MM.1S (cell line): ENCODE measurements at regions not wholly inside any gene's neighbourhood (a gene's known extent, or its start where the extent isn't known, plus 50 kb on each side); places are given as distances from the start of the nearest gene placed in this dataset.

Experiments used
- DNase-seq: peaks from one replicate; pipeline ENCODE4 v3.0.0-alpha.2; 2015
- H2AFZ ChIP-seq: fragments of 300-600 bp; sonication (generic); 2 replicates; pipeline ENCODE4 v1.6.0; 2016; ENCODE audit warnings: antibody characterized with exemption, low read length
- H3F3A ChIP-seq: fragments of 300-600 bp; sonication (generic); 2 replicates; pipeline ENCODE4 v1.6.1; 2016; ENCODE audit warnings: mild to moderate bottlenecking, antibody characterized with exemption, low read length, moderate library complexity, mixed read lengths; ENCODE audit not compliant: insufficient read depth
- H3K27ac ChIP-seq: fragments of 300-600 bp; sonication (generic); 2 replicates; pipeline ENCODE4 v1.5.1; 2016; ENCODE audit warnings: mild to moderate bottlenecking, low read length
- H3K27me3 ChIP-seq: fragments of 300-600 bp; sonication (generic); replicated peaks from 2 replicates; pipeline ENCODE4 v1.6.0; 2016; ENCODE audit warnings: low read length; ENCODE audit not compliant: insufficient read depth
- H3K36me3 ChIP-seq: fragments of 300-600 bp; sonication (generic); replicated peaks from 2 replicates; pipeline ENCODE4 v1.6.1; 2016; ENCODE audit warnings: mild to moderate bottlenecking, low read length, mixed read lengths; ENCODE audit not compliant: insufficient read depth
- H3K4me1 ChIP-seq: fragments of 300-600 bp; sonication (generic); 2 replicates; pipeline ENCODE4 v1.6.1; 2016; ENCODE audit warnings: low read length, mixed read lengths
- H3K4me2 ChIP-seq: fragments of 300-600 bp; sonication (generic); 2 replicates; pipeline ENCODE4 v1.6.0; 2016; ENCODE audit warnings: low read depth, low read length
- H3K4me3 ChIP-seq: fragments of 300-600 bp; sonication (generic); 2 replicates; pipeline ENCODE4 v1.5.1; 2016; ENCODE audit warnings: low read length, mixed read lengths
- H3K79me2 ChIP-seq: fragments of 300-600 bp; sonication (generic); 2 replicates; pipeline ENCODE4 v1.6.1; 2016; ENCODE audit warnings: mixed run types, low read length, mixed read lengths
- H3K9ac ChIP-seq: fragments of 300-600 bp; sonication (generic); 2 replicates; pipeline ENCODE4 v1.6.1; 2016; ENCODE audit warnings: low read length, mixed read lengths
- H3K9me2 ChIP-seq: fragments of 300-600 bp; sonication (generic); replicated peaks from 2 replicates; pipeline ENCODE4 v1.6.1; 2016; ENCODE audit warnings: mild to moderate bottlenecking, low read length, mixed read lengths; ENCODE audit not compliant: insufficient read depth
- H3K9me3 ChIP-seq: fragments of 300-600 bp; sonication (generic); replicated peaks from 2 replicates; pipeline ENCODE4 v1.6.1; 2016; ENCODE audit warnings: mild to moderate bottlenecking, low read length, mixed read lengths; ENCODE audit not compliant: insufficient read depth
- H4K20me1 ChIP-seq: fragments of 300-600 bp; sonication (generic); 2 replicates; pipeline ENCODE4 v1.6.1; 2016; ENCODE audit warnings: mild to moderate bottlenecking, low read length, moderate library complexity, mixed read lengths; ENCODE audit not compliant: insufficient read depth
- EZH2 ChIP-seq: fragments of 300-600 bp; sonication (generic); optimal IDR thresholded peaks from 2 replicates; pipeline ENCODE3; 2017; ENCODE audit warnings: low read depth, mild to moderate bottlenecking, antibody characterized with exemption, low read length, mixed read lengths
- EZH2phosphoT487 ChIP-seq: fragments of 300-600 bp; sonication (generic); IDR thresholded peaks from 2 replicates; pipeline ENCODE4 v1.6.1; 2018; ENCODE audit warnings: antibody characterized with exemption, low read length
- TF ChIP-seq, protein P1 (sequence below): fragments of 300-600 bp; sonication (generic); IDR thresholded peaks from 2 replicates; pipeline ENCODE4 v1.5.1; 2016; ENCODE audit warnings: antibody characterized with exemption, low read length, mixed read lengths

DNA sequence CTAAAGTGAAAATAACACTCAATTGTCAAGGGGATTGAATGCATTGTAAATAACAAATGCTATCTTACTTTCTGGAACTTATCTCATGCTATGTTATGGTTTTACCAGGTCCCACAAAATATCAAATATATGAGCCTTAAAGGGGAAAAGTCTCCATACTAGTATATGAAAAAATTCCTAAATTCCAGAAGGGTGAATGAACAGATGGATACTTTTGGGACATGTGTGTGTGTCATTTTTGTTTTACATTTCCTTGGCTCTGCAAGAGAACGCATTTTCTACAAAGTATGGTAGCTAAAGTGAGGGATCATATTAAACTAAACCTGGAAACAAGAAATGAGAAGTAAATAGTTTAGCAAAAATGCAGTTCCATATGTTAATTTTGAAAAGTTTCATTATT, 682.8 kb downstream of the INHBA start:
- H3K79me2 ChIP-seq = no peaks in the 10 kb centered on the region
- H3K9me3 ChIP-seq = no peaks in the 10 kb centered on the region
- no peaks in the 10 kb centered on the region for H3K27me3 ChIP-seq
- DNase-seq = no peak
- H3K4me1 ChIP-seq = no peaks in the 10 kb centered on the region
- H3F3A ChIP-seq = no peaks in the 10 kb centered on the region
- H3K9ac ChIP-seq = no peak overlapping the region
- no peaks in the 10 kb centered on the region for H3K9me2 ChIP-seq
- H3K4me2 ChIP-seq = no peak overlapping the region
- H2AFZ ChIP-seq = no peak overlapping the region
- no peak for TF ChIP-seq EZH2
- no peak for TF ChIP-seq EZH2phosphoT487
- TF ChIP-seq, protein P1, sequence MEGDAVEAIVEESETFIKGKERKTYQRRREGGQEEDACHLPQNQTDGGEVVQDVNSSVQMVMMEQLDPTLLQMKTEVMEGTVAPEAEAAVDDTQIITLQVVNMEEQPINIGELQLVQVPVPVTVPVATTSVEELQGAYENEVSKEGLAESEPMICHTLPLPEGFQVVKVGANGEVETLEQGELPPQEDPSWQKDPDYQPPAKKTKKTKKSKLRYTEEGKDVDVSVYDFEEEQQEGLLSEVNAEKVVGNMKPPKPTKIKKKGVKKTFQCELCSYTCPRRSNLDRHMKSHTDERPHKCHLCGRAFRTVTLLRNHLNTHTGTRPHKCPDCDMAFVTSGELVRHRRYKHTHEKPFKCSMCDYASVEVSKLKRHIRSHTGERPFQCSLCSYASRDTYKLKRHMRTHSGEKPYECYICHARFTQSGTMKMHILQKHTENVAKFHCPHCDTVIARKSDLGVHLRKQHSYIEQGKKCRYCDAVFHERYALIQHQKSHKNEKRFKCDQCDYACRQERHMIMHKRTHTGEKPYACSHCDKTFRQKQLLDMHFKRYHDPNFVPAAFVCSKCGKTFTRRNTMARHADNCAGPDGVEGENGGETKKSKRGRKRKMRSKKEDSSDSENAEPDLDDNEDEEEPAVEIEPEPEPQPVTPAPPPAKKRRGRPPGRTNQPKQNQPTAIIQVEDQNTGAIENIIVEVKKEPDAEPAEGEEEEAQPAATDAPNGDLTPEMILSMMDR = no peak
- H3K36me3 ChIP-seq = no peaks in the 10 kb centered on the region
- no peaks in the 10 kb centered on the region for H4K20me1 ChIP-seq
- H3K27ac ChIP-seq = no peak overlapping the region
- no peak overlapping the region for H3K4me3 ChIP-seq

DNA sequence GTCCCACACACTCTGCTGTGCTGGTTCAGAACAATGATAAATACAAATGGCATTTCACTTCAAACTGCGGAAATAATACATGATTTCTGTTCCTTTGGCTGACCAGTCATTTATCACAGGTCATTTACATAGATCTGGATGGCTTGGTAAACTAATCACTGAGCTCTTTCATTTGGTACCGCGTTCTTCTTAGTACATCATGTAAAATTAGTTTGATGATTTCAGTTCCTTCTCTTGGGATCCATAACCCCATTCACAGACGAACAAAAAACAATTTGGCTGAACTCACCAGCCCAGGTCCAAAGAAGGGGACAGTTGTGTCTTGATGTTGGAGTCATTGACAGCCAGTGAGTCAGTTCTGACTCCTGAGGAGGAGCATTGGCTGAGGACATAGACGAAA, 689.8 kb downstream of the INHBA start:
- Histone ChIP-seq H3K9ac (no peak overlapping the region), H3K36me3 (no peaks in the 10 kb centered on the region), H2AFZ (no peak overlapping the region), H3K4me1 (no peaks in the 10 kb centered on the region), H3K4me2 (no peak overlapping the region), H3K9me3 (no peaks in the 10 kb centered on the region), H3K79me2 (no peaks in the 10 kb centered on the region), H3F3A (no peaks in the 10 kb centered on the region), H3K4me3 (no peak overlapping the region), H3K27me3 (no peaks in the 10 kb centered on the region), H4K20me1 (no peaks in the 10 kb centered on the region), H3K27ac (no peak overlapping the region), H3K9me2 (no peaks in the 10 kb centered on the region)
- no peak for TF ChIP-seq EZH2
- no peak for TF ChIP-seq EZH2phosphoT487
- DNase-seq = no peak

DNA sequence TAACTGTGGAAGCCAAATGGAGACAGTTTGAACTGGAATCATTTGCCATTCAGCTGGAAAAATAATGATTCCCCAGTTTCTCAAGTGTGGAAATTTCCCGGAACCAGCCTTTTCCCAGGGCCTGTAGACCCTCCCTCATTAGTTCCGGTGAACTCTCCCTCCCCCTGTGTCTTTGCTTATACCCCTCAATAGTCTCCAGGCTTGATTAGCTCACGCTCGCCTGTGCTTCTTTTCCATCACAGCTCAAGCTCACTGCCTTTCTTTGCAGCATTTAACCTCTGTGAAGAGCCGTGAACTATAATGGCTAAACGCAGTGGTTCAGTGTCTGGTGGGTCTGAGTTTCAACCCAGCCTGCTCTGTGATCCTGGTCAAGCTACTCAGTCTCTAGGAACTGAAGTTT, 690.8 kb downstream of the INHBA start:
- Histone ChIP-seq H3K4me3 (no peak overlapping the region), H3K9me3 (no peaks in the 10 kb centered on the region), H3K9ac (no peak overlapping the region), H2AFZ (no peak overlapping the region), H3K9me2 (no peaks in the 10 kb centered on the region), H3K27me3 (no peaks in the 10 kb centered on the region), H3K79me2 (no peaks in the 10 kb centered on the region), H3F3A (no peaks in the 10 kb centered on the region), H3K27ac (no peak overlapping the region), H3K4me2 (no peak overlapping the region), H3K4me1 (no peaks in the 10 kb centered on the region), H4K20me1 (no peaks in the 10 kb centered on the region), H3K36me3 (no peaks in the 10 kb centered on the region)
- TF ChIP-seq EZH2phosphoT487 = no peak
- no peak for TF ChIP-seq EZH2
- TF ChIP-seq, protein P1 = no peak
- DNase-seq = no peak

DNA sequence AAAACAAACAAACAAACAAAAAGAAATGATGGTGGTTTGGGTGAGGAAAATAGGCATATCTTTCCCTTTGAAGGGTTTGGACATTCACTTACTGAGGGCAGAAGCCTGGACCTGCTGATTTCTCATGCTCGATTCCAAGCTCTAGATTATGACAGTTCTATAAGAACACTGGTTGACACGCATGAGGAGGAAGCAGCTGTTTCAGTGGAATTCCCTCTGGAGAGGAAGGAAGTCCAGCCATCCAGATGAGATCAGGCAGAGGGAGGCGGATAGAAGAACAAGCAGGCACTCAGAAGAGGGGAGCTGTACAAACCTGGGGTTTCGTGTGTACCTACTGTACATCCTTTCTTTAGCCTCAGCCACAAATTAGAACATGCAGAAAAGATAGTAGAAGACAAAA, 691.9 kb downstream of the INHBA start:
- Histone ChIP-seq H2AFZ (no peak overlapping the region), H3K36me3 (no peaks in the 10 kb centered on the region), H3K9ac (no peak overlapping the region), H4K20me1 (no peaks in the 10 kb centered on the region), H3F3A (no peaks in the 10 kb centered on the region), H3K27me3 (no peaks in the 10 kb centered on the region), H3K4me2 (no peak overlapping the region), H3K4me3 (no peak overlapping the region), H3K4me1 (no peaks in the 10 kb centered on the region), H3K9me3 (no peaks in the 10 kb centered on the region), H3K27ac (no peak overlapping the region), H3K9me2 (no peaks in the 10 kb centered on the region), H3K79me2 (no peaks in the 10 kb centered on the region)
- no peak for DNase-seq
- TF ChIP-seq EZH2 = no peak
- TF ChIP-seq, protein P1 = no peak
- TF ChIP-seq EZH2phosphoT487 = no peak
